HL-60 (cell line): ENCODE measurements at regions not wholly inside any gene's neighbourhood (a gene's known extent, or its start where the extent isn't known, plus 50 kb on each side); places are given as distances from the start of the nearest gene placed in this dataset.

Experiments
- DNase-seq, 2 experiments: peaks; one replicate each; pipeline ENCODE4 v3.0.0-alpha.2; 2010 to 2020; ENCODE audit warnings: low read depth in 1 of 2, low spot score in 1 of 2
- H3K27ac ChIP-seq: fragments of 250-450 bp; sonication (Bioruptor Pico); replicated peaks from 2 replicates; pipeline ENCODE4 v1.5.1; 2020; ENCODE audit warnings: mild to moderate bottlenecking, moderate library complexity
- H3K27me3 ChIP-seq: fragments of 250-450 bp; sonication (Bioruptor Pico); 2 replicates; pipeline ENCODE4 v1.5.1; 2021; ENCODE audit warnings: mild to moderate bottlenecking, moderate library complexity; ENCODE audit not compliant: insufficient read depth, poor library complexity, severe bottlenecking
- H3K4me3 ChIP-seq: replicated peaks from 2 replicates; pipeline ENCODE4 v1.5.1; 2011; ENCODE audit warnings: mild to moderate bottlenecking, control low read depth, low read length; ENCODE audit not compliant: insufficient read depth
- CTCF ChIP-seq: IDR thresholded peaks from one replicate; pipeline ENCODE4 v1.5.1; 2011; ENCODE audit warnings: low read length, control low read depth, inconsistent platforms; ENCODE audit not compliant: insufficient read depth
- GABPA ChIP-seq: IDR thresholded peaks from 2 replicates; pipeline ENCODE4 v1.6.1; 2012; ENCODE audit warnings: low read depth
- POLR2AphosphoS5 ChIP-seq: IDR thresholded peaks from 2 replicates; pipeline ENCODE4 v1.6.1; 2012; ENCODE audit warnings: low read depth
- REST ChIP-seq: IDR thresholded peaks from 2 replicates; pipeline ENCODE4 v1.6.1; 2012; ENCODE audit warnings: low read depth; ENCODE audit not compliant: insufficient replicate concordance
- SPI1 ChIP-seq: IDR thresholded peaks from 2 replicates; pipeline ENCODE4 v1.6.1; 2012; ENCODE audit warnings: low read depth, mild to moderate bottlenecking, borderline replicate concordance

- H3K4me3 ChIP-seq = no peak overlapping the region
These were observed 790.6 kb upstream of the AUTS2 start for GRCh38 chr7:68807666-68808065.

GRCh38 chr7:68813551-68814080, 784.7 kb upstream of the AUTS2 start:
- TF ChIP-seq POLR2AphosphoS5 (no peak), CTCF (no peak), SPI1 (no peak), GABPA (no peak), REST (no peak)
- Histone ChIP-seq H3K4me3 (no peak overlapping the region), H3K27ac (no peak overlapping the region), H3K27me3 (no peaks in the 10 kb centered on the region)
- DNase-seq = no peak

More at GRCh38 chr7:68807666-68808065, 790.6 kb upstream of the AUTS2 start:
- no peak for DNase-seq
- no peak for TF ChIP-seq POLR2AphosphoS5
- TF ChIP-seq GABPA = no peak
- no peak for TF ChIP-seq REST
- no peak for TF ChIP-seq SPI1
- no peak for TF ChIP-seq CTCF
- no peak overlapping the region for H3K27ac ChIP-seq
- no peaks in the 10 kb centered on the region for H3K27me3 ChIP-seq

GRCh38 chr7:68816491-68816890, 781.8 kb upstream of the AUTS2 start:
- no peaks in the 10 kb centered on the region for H3K27me3 ChIP-seq
- DNase-seq = no peak
- TF ChIP-seq REST (no peak), CTCF (no peak), POLR2AphosphoS5 (no peak), SPI1 (no peak), GABPA (no peak)
- no peak overlapping the region for H3K4me3 ChIP-seq
- no peak overlapping the region for H3K27ac ChIP-seq
